H1 (cell line): ENCODE measurements at regions not wholly inside any gene's neighbourhood (a gene's known extent, or its start where the extent isn't known, plus 50 kb on each side); places are given as distances from the start of the nearest gene placed in this dataset.

Experiments
- CHD1 ChIP-seq: IDR thresholded peaks from 2 replicates; pipeline ENCODE4 v1.6.1; 2012; ENCODE audit warnings: low read depth, low read length, improper control_type of control experiment
- EZH2 ChIP-seq: fragments of 200-600 bp; sonication (generic); IDR thresholded peaks from 2 replicates; pipeline ENCODE4 v1.7.1; 2012; ENCODE audit warnings: low read depth, mild to moderate bottlenecking, moderate library complexity, low read length, inconsistent platforms; ENCODE audit not compliant: severe bottlenecking
- RAD21 ChIP-seq, 2 experiments: IDR thresholded peaks in 1 of 2; conservative IDR thresholded peaks in 1 of 2; 2 replicates each; pipeline ENCODE4 v1.6.1; 2011; ENCODE audit warnings: low read depth in 2 of 2, low read length in 2 of 2, improper control_type of control experiment in 1 of 2, inconsistent platforms in 1 of 2, mild to moderate bottlenecking in 1 of 2, moderate library complexity in 1 of 2
- TAF1 ChIP-seq: IDR thresholded peaks from 2 replicates; pipeline ENCODE4 v1.6.1; 2011; ENCODE audit warnings: mild to moderate bottlenecking, low read depth, low read length
- TBP ChIP-seq: IDR thresholded peaks from 2 replicates; pipeline ENCODE4 v1.6.1; 2011; ENCODE audit warnings: low read depth, low read length, improper control_type of control experiment
- TCF12 ChIP-seq: IDR thresholded peaks from 2 replicates; pipeline ENCODE4 v1.6.1; 2011; ENCODE audit warnings: low read depth, mild to moderate bottlenecking, low read length
- YY1 ChIP-seq: IDR thresholded peaks from 2 replicates; pipeline ENCODE4 v1.6.1; 2011; ENCODE audit warnings: low read depth, mild to moderate bottlenecking, low read length
- TF ChIP-seq, protein P1 (sequence below): IDR thresholded peaks from 2 replicates; pipeline ENCODE4 v1.6.1; 2012; ENCODE audit warnings: inconsistent platforms
- TF ChIP-seq, protein P2 (sequence below), 3 experiments: IDR thresholded peaks; 1 replicate in 2 of 3; 2 replicates in 1 of 3; pipeline versions ENCODE4 v1.5.1 to v1.6.1; 2011; ENCODE audit warnings: low read length in 3 of 3, mild to moderate bottlenecking in 3 of 3, inconsistent platforms in 2 of 3, low read depth in 1 of 3, moderate library complexity in 1 of 3; ENCODE audit not compliant: insufficient read depth in 1 of 3; ENCODE audit errors: control extremely low read depth in 1 of 3
- TF ChIP-seq, protein P3 (sequence below): IDR thresholded peaks from 2 replicates; pipeline ENCODE4 v1.6.1; 2011; ENCODE audit warnings: low read length, improper control_type of control experiment

DNA sequence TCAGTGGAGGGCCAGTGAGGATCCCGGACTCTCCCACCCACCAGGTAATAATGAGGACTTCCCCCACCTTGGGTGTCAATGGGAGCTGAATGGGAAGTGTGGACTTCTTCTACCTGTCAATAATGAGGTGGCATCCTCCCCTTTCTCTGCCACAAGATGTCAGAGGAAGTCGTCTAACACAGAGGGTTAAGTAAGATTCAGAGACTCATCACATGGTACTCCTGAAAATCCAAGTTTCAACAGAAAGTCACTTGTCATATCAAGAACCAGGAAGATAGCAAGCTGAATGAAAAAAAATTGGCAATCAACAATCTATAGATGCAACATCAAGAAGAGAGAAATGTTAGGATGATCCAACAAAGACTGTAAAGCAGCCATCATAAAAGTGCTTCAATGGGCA is 150.9 kb upstream of the SVIL start:
- TF ChIP-seq EZH2, result no peak
- TF ChIP-seq TBP, result no peak
- TF ChIP-seq TAF1, result no peak
- no peak for TF ChIP-seq RAD21 (IDR thresholded peaks at IDR 0.05 in 1 of 2, conservative IDR thresholded peaks at IDR 0.05 in 1 of 2; ENCODE audit: low read depth in 2 of 2, low read length in 2 of 2)
- TF ChIP-seq, protein P1, sequence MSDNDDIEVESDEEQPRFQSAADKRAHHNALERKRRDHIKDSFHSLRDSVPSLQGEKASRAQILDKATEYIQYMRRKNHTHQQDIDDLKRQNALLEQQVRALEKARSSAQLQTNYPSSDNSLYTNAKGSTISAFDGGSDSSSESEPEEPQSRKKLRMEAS, result no peak
- TF ChIP-seq TCF12, result no peak
- TF ChIP-seq, protein P2, sequence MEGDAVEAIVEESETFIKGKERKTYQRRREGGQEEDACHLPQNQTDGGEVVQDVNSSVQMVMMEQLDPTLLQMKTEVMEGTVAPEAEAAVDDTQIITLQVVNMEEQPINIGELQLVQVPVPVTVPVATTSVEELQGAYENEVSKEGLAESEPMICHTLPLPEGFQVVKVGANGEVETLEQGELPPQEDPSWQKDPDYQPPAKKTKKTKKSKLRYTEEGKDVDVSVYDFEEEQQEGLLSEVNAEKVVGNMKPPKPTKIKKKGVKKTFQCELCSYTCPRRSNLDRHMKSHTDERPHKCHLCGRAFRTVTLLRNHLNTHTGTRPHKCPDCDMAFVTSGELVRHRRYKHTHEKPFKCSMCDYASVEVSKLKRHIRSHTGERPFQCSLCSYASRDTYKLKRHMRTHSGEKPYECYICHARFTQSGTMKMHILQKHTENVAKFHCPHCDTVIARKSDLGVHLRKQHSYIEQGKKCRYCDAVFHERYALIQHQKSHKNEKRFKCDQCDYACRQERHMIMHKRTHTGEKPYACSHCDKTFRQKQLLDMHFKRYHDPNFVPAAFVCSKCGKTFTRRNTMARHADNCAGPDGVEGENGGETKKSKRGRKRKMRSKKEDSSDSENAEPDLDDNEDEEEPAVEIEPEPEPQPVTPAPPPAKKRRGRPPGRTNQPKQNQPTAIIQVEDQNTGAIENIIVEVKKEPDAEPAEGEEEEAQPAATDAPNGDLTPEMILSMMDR (IDR thresholded peaks at IDR 0.05; ENCODE audit: control extremely low read depth in 1 of 3, insufficient read depth in 1 of 3, low read depth in 1 of 3, low read length in 3 of 3), result no peak
- TF ChIP-seq, protein P3, sequence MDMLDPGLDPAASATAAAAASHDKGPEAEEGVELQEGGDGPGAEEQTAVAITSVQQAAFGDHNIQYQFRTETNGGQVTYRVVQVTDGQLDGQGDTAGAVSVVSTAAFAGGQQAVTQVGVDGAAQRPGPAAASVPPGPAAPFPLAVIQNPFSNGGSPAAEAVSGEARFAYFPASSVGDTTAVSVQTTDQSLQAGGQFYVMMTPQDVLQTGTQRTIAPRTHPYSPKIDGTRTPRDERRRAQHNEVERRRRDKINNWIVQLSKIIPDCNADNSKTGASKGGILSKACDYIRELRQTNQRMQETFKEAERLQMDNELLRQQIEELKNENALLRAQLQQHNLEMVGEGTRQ, result no peak
- no peak for TF ChIP-seq YY1
- TF ChIP-seq CHD1, result no peak
